Stomach smooth muscle (tissue), 2 donors: ENCODE measurements at regions not wholly inside any gene's neighbourhood (a gene's known extent, or its start where the extent isn't known, plus 50 kb on each side); places are given as distances from the start of the nearest gene placed in this dataset.
"Not testable (repeated sequence)": the region's sequence is repeated elsewhere in the genome, so short reads cannot be mapped to it uniquely, and the experiment has no call there.

Experiments
- H3K27ac ChIP-seq: one replicate; pipeline ENCODE4 v1.7.0; 2013; ENCODE audit warnings: mild to moderate bottlenecking, low read length, inconsistent platforms
- H3K27me3 ChIP-seq, 2 donors: one replicate each; pipeline ENCODE4 v1.7.0; 2013; ENCODE audit warnings: low read length in 2 of 2; ENCODE audit not compliant: insufficient read depth in 2 of 2, control insufficient read depth in 1 of 2
- H3K36me3 ChIP-seq, 2 donors: one replicate each; pipeline ENCODE4 v1.7.0; 2013; ENCODE audit warnings: low read length in 2 of 2; ENCODE audit not compliant: control insufficient read depth in 2 of 2, insufficient read depth in 2 of 2
- H3K4me1 ChIP-seq: one replicate; pipeline ENCODE4 v1.7.0; 2013; ENCODE audit warnings: low read length; ENCODE audit not compliant: control insufficient read depth, insufficient read depth
- H3K4me3 ChIP-seq, 2 donors: one replicate each; pipeline ENCODE4 v1.7.0; 2013; ENCODE audit warnings: low read length in 2 of 2
- H3K9ac ChIP-seq, 2 donors: one replicate each; pipeline ENCODE4 v1.7.0; 2013; ENCODE audit warnings: low read length in 2 of 2, mild to moderate bottlenecking in 1 of 2
- H3K9me3 ChIP-seq, 2 donors: one replicate each; pipeline ENCODE4 v1.7.0; 2013; ENCODE audit warnings: low read length in 2 of 2; ENCODE audit not compliant: control insufficient read depth in 2 of 2
- donor health status: healthy.
- donor health status: Pancreatic carcinoma.

DNA sequence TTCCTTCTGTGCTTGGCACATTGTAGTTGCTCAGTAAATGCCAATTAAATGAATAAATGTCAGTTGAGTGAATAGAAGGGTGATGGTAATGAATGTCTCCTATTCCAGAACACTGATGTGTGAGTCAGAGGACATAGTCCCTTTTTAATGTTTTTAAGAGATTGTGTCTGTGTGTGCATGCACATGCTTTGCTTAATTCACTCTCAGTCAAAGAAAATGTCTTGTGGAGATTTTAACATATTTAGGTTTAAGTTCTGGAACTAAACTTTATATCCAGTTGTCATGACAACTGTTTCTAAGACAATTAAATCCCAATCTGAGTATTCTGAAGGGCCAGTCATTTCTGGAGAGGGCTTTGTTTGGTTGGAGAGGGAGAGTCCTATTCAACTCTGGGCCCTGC lies 255.3 kb upstream of the CDH11 start:
- no peaks in the 10 kb centered on the region for H3K27me3 ChIP-seq
- no peaks in the 10 kb centered on the region for H3K4me1 ChIP-seq
- H3K27ac ChIP-seq: no peak overlapping the region
- H3K4me3 ChIP-seq: no peak overlapping the region
- no peaks in the 10 kb centered on the region for H3K9me3 ChIP-seq
- H3K36me3 ChIP-seq: no peaks in the 10 kb centered on the region
- H3K9ac ChIP-seq: no peak overlapping the region

DNA sequence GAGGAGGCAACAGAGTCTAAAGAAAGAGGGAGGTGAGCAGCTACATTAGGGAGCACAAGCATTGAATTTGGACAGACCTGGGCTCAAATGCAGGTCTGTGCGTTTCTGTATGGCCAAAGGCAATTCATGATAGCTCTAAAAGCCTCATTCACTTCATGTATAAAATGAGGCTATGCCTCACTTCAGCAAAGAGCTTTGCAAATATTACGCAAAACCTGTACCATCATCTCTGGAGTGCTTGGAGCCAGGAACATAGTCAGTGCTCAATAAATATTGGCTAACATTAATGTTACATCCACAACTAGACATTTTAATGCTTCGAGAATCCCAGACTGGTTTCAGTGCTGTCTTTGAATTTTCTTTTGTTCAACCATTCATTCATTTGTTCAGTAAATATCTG lies 254.7 kb upstream of the CDH11 start:
- Histone ChIP-seq H3K27ac (no peak overlapping the region), H3K36me3 (no peaks in the 10 kb centered on the region), H3K27me3 (no peaks in the 10 kb centered on the region), H3K4me1 (no peaks in the 10 kb centered on the region), H3K4me3 (no peak overlapping the region), H3K9me3 (no peaks in the 10 kb centered on the region), H3K9ac (no peak overlapping the region)

DNA sequence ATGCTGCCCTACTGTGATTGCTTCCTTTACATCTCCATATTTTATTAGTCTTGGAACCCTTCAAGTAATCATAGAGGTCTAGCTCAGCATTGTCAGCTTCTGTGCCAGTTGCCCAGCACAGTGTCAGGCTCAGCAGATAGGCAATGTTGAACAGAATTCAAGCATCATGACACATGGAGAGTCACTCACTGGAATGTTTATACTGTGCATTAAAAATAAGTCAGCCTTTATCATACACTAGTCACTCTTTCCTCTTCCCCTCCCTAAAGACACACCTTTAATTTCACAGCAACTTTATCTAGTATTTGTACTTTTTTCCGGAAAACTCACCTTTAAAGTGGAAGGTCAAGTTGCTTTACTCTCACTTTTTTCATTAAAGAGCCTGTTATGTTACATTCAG lies 253.8 kb upstream of the CDH11 start:
- Histone ChIP-seq H3K4me3 (no peak overlapping the region), H3K27me3 (no peaks in the 10 kb centered on the region), H3K9me3 (no peaks in the 10 kb centered on the region), H3K9ac (no peak overlapping the region), H3K4me1 (no peaks in the 10 kb centered on the region), H3K27ac (no peak overlapping the region), H3K36me3 (no peaks in the 10 kb centered on the region)

DNA sequence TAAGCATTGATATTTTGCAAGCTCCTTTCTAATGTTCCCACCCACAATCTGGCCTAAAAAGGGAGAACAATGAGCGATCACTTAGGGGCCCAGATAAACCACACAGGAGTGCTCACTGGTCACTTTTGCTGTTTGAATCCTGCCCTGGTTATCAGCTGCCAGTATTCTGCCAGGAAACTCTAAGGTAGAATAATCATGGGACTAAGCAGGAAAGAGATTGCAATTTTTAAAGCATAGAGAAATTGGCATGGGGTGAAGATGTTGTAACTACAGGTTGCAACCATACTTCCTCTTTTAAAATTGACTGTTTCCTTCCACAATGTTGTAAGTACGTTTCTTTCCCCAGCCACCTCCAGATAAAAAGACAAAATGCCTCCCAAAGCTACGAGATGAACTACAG lies 251.2 kb upstream of the CDH11 start:
- no peak overlapping the region for H3K27ac ChIP-seq
- no peaks in the 10 kb centered on the region for H3K36me3 ChIP-seq
- H3K9me3 ChIP-seq: no peaks in the 10 kb centered on the region
- H3K4me1 ChIP-seq: no peaks in the 10 kb centered on the region
- H3K4me3 ChIP-seq: no peak overlapping the region
- no peaks in the 10 kb centered on the region for H3K27me3 ChIP-seq
- H3K9ac ChIP-seq: no peak overlapping the region

DNA sequence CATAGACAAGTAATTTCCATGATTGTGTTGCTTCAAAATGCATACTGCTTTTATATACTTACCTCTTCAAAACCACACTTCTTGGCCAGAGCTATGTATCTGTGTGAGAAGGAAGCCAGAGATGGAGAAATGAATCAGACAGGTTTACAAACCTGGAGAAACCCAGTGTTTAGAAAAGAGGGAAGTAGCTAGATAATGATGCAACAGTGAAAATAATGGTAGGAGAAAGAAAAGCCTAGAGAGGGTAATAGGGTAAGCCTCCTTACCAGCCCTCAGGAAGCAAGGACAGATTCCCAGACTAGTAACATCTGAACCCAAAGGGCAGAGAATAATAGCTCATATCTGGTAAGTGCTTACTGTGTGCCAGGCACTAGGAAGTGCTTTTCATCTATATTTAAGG lies 250.3 kb upstream of the CDH11 start:
- Histone ChIP-seq H3K27ac (no peak overlapping the region), H3K4me3 (no peak overlapping the region), H3K9me3 (no peaks in the 10 kb centered on the region), H3K9ac (no peak overlapping the region), H3K4me1 (no peaks in the 10 kb centered on the region), H3K27me3 (no peaks in the 10 kb centered on the region), H3K36me3 (no peaks in the 10 kb centered on the region)

DNA sequence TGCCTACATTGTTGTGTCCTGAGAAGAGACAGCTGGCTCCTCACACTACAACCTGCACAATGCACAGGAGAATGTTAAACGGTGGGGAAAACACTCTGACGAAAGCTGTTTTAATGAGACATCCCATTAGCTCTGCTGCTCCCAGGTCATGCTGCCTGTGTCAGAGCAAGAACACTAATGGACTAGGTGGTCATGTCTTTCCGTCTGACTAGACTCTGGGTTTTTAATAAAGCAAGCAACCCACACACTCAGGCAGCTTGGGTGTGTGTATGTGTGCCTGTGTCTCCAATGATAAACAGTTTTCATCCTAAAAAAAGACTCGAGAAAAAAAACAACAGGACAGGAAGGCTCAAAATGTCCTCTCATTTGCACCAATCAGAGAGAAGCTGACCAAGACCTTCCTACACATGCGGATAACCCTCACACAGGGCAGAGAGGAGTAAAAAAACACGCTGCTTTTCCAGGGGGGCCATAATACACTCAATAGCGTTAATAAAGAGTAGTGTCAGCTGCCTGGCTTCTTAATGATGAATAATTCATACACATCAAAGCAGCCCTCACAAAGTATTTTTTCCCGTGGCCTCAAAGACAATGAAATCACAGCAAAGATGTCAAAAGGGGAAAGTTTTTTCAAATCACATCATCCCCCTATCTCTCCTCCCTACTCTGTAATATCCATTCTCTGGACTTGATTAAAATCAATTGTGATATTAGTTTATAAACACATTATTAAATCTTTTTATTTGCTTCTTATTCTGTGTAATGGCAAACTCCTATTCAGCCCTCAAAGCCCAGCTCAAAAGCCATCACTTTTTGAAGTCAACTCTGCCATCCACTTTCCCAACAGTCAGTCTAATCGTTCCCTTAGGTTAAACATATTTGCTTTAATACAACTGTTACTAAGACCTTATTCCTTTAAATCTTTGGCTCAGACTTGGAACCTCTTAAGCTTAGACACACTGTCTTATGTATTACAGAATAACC lies 244.2 kb upstream of the CDH11 start:
- Histone ChIP-seq H3K9ac (no peak overlapping the region), H3K4me3 (no peak overlapping the region), H3K27ac (no peak overlapping the region), H3K4me1 (no peaks in the 10 kb centered on the region), H3K36me3 (no peaks in the 10 kb centered on the region), H3K27me3 (no peaks in the 10 kb centered on the region), H3K9me3 (no peaks in the 10 kb centered on the region)

DNA sequence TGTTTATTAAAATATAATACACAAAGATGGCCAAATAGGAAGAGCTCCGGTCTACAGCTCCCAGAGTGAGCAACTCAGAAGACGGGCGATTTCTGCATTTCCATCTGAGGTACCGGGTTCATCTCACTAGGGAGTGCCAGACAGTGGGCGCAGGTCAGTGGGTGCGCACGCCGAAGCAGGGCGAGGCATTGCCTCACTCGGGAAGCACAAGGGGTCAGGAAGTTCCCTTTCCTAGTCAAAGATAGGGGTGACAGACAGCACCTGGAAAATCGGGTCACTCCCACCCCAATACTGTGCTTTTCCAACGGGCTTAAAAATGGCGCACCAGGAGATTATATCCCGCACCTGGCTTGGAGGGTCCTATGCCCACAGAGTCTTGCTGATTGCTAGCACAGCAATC lies 234.9 kb upstream of the CDH11 start:
- H3K9ac ChIP-seq, H3K27me3 ChIP-seq, H3K36me3 ChIP-seq, H3K4me1 ChIP-seq, H3K9me3 ChIP-seq, H3K4me3 ChIP-seq, H3K27ac ChIP-seq: not testable (repeated sequence)

DNA sequence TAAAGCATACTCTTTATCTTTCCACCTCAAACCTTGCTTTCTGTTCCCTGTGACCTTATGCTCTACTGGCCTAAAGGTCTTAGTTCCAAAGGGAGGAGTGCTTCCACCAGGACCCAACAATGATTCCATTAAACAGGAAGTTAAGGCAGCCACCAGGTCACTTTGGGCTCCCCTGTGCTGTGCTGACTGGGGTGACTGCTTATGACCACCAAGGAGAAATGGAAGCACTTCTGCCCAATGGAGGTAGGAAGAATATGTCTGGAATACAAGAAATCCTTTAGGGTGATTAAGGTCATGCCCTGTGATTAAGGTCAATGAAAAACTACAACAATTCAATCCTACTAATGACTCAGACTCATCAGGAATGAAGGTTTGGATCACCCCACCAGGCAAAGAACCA lies 233.8 kb upstream of the CDH11 start:
- no peak overlapping the region for H3K9ac ChIP-seq
- H3K4me1 ChIP-seq: no peaks in the 10 kb centered on the region
- H3K9me3 ChIP-seq: no peaks in the 10 kb centered on the region
- H3K36me3 ChIP-seq: no peaks in the 10 kb centered on the region
- no peak overlapping the region for H3K4me3 ChIP-seq
- no peak overlapping the region for H3K27ac ChIP-seq
- H3K27me3 ChIP-seq: no peaks in the 10 kb centered on the region

DNA sequence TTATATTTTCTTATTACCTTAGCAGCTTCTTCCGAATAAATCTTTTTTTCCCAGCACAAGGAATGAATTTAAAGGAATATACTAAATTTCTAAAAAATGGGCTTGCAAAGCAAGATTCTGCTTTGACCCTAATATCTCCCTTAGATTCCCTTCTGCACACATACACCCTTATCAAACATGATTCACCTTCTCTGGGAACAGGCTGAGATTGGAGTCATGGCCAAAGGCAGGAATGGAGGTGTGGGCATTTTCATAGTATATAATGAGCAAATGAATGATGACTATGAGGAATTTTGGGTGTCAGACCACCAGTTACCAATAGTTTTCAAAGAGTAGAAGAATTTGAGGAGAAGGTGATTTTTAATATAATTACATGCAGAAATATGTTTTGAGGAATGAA lies 231.3 kb upstream of the CDH11 start:
- H3K9ac ChIP-seq: no peak overlapping the region

DNA sequence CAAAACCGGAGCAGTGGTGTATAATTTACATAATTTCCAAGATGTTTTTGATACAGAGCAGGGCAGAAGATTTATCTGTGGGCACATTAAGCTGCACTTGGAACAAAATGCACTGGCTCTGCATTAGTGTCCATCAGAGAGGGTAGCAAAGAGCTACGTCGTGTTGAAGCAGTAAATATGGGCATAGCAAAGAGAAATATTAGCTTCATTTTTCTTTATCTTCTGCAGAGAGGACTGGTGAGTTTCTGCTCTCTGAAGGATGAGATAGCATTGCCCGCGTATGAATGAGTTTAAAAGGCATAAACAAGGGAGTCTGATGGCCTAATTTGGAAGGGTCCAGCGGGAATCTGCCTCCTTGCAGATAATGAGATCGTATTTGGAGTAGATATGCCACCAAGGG lies 227.8 kb upstream of the CDH11 start:
- H3K27me3 ChIP-seq: no peaks in the 10 kb centered on the region
- no peak overlapping the region for H3K9ac ChIP-seq
- H3K27ac ChIP-seq: no peak overlapping the region
- H3K4me1 ChIP-seq: no peaks in the 10 kb centered on the region
- no peaks in the 10 kb centered on the region for H3K36me3 ChIP-seq
- no peak overlapping the region for H3K4me3 ChIP-seq
- H3K9me3 ChIP-seq: no peaks in the 10 kb centered on the region

More for the DNA sequence above, 231.3 kb upstream of the CDH11 start:
- Histone ChIP-seq H3K36me3 (no peaks in the 10 kb centered on the region), H3K27me3 (no peaks in the 10 kb centered on the region), H3K4me1 (no peaks in the 10 kb centered on the region), H3K27ac (no peak overlapping the region), H3K4me3 (no peak overlapping the region), H3K9me3 (no peaks in the 10 kb centered on the region)

DNA sequence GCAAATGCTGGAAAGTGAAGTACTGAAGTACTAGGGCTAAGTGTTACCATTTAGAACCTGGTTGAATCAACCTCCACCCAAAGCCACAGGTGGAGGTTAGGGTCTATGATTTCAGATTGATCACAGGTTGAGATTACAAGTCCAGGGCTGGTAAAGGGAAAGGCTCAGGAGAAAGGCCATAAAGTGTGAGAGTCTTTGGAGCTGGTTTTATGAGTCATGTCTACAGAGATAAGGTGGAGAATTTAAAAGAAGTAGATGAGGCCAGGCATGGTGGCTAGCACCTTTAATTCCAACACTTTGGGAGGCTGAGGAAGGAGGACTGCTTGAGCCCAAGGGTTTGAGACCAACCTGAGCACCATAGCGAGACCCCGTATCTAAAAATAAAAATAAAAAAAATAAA lies 221.7 kb upstream of the CDH11 start:
- Histone ChIP-seq H3K9me3 (no peaks in the 10 kb centered on the region), H3K27me3 (no peaks in the 10 kb centered on the region), H3K9ac (no peak overlapping the region), H3K4me1 (no peaks in the 10 kb centered on the region), H3K27ac (no peak overlapping the region), H3K4me3 (no peak overlapping the region), H3K36me3 (no peaks in the 10 kb centered on the region)
